ENCODE measurements at regions not wholly inside any gene's neighbourhood (a gene's known extent, or its start where the extent isn't known, plus 50 kb on each side); places are given as distances from the start of the nearest gene placed in this dataset.

DNA sequence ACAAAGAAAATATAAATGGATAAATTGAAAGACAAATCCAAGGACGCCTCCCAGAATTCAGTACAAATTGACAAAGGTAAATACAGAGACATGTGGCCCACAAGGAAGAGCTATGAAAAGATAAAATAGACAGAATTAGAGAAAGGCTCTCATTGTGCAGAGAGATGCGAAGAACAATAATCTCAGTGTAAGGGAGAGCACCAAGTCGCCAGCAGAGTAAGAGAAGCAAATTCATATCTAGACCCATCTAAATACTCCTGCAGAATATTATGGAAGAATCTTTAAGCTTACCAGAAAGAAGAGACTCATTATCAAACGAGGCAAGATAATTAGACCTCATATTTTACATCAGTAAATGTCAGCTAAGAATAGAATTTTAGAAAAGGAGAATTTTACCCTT lies 101.7 kb upstream of the ITGA1 start:
- DNase-seq, result no peak

DNA sequence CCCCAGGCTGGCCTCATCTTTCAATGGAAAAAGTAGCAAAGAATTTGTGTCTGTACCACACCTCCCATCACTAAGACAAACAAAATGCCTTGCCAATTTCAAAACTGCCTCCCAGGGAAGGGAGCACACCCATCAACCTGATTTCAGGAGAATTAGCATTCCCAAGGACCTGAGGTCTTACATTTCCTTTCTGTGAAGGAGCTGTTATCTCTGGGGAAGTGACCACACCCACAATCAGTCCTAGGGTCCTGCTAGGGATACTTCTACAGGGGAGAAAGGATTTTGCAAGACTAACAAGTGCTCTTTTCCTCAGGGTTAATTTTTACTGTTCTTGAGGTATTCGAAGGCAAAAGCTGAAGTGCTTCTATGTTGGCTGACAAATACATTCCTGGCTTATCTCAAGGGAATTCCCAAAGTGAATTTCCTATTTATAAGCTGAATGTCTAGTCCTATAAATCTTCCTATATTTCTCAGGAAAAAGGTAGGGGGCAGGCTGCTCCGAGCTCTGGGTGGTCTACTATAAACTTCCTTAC lies 97.4 kb upstream of the ITGA1 start:
- DNase-seq, result no peak

DNA sequence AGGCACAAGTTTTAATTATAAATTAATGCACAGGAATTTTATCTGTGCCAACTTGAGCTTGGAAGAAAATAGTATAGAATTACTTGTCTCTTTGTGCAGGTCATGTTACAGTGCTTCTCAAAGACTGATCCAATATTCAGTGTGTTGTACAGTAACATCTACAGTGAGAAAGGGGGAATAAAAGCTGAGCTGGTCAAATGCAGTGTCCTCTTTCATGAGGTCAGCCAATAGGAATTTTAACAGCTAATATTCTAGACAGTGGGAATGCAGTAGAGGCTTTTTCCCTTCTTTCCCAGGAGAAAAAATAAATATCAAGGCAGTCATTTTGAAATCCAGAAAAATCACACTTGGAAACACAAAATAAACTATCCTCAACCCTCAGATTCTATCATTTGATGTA lies 95.7 kb upstream of the ITGA1 start:
- no peak for DNase-seq

DNA sequence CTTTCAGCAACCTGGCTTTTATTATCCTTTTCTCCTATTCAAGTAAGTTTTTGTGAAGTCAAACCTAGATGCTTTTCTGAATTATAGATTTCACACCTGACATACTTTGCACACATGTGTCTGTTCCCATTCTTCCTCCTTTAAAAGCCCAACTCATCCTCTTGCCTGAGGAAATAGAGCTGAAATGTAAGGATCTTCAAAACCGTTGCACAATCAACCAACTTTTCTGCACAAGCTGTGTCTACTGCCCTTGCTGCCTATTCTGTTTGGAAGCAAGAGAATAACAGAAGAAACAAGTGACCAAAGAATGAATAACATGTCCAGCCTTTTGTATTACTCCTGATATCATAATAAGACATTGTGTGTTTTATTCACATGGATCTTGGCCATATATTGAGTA lies 95.1 kb upstream of the ITGA1 start:
- no peak for DNase-seq

DNA sequence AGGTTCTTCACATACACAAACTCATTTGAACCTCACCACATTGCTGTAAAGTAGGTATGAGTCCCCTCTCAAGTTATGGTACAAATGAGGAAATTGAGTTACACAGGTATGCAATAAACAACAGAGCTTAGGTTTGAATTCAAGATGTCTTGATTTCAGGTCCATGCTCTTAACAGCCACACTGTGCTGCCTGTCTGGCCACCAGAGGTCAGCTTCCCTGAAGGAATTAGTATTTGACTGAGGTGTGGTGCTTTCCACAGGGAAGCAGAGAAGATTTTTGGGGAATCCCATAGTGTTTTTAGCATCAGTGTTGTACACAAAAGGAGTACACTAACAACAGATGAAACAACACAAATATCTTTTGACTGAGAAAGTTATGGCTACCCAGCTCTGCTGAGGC lies 94.4 kb upstream of the ITGA1 start:
- DNase-seq, result no peak

DNA sequence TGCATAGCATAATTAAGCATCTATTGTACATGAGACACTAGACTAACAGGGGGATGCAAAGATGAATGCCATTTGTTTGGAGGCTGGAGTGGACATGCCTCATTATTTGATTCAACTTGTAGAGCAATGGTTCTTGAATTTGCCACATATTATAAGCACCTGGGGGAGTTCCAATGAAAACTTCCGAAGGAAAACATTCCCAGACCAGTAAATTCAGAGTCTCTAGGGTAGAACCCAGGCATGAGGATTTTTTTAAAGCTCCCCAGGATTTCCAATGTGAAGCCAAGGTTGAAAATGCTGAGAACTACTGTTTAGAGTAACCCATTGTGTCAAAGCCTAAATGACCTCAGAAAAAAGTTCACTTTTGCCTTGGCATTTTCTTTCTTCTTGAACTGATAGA lies 93.9 kb upstream of the ITGA1 start:
- DNase-seq, result no peak

DNA sequence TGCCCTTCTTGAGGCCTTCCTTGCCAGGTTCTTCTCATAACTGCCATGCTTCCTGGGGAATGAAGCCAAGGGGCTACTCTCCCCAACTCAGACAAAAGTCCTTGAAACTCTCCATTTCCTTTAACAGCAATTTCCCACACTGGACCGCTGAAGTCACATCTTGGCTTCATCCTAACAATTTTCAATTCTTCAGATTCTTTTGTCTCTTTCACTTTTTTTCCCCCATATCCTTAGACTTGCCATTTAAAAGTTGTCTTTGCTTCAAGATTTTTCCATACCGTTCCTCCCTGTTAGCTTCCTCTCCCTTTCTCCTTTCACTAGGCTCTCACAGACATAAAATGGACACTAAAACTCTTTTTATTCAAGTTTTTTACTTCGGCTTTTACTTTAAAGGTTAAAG lies 93.1 kb upstream of the ITGA1 start:
- no peak for DNase-seq

DNA sequence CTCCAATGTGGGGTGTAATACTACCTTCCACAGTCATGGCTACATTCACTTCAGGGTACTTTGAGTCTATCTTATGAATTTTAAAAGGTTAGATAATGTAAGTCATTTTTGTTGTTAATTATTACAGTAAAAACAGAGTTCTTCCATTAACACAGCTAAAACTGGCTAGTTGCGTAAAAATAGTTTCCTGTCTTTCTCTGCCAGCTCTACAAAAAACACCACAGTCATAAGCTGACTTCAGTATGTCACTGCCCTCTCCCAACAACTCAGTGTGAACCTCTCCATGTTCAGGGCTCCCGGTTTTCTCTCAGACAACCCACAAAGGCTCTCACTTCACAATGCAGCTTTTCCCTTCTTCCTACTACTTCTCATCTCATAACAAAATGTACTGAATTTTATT lies 84.8 kb upstream of the ITGA1 start:
- no peak for DNase-seq

DNA sequence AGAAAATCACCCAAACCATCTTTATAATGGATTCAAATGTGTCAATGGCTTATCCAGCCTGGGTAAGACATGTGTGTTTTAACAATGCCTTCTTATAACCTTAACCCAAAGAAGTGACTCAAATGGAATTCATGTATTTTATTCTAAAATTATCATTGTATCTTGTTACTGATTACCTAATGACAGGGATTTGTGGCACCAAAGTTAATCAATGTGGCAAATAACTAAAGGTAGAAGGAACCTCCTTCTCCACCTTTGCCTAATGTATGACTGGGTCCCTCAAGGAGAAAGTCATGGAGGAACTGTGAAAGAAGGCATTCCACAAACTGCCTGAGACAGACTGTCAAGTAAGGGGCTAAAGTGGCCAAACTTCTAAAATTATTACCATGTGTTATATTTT lies 84.4 kb upstream of the ITGA1 start:
- no peak for DNase-seq

DNA sequence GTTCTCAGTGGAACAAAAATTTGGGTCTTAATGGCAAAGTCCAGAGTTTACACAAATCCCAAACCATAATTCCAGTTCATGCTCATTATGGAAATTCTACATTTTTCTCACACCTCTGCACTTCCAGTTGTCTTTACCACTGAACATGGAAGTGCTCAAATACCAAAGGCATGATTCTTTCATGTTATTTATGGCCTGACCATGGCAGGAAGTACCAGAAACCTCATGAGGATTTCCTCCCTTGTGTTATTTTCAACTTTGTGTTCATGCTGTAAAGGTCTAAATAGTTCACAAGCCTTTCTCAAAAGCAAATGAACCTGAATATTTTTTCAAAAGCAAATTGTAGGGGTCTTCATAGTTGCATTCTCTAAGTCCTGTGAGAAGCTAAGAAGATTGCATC lies 82.0 kb upstream of the ITGA1 start:
- DNase-seq, result no peak

DNA sequence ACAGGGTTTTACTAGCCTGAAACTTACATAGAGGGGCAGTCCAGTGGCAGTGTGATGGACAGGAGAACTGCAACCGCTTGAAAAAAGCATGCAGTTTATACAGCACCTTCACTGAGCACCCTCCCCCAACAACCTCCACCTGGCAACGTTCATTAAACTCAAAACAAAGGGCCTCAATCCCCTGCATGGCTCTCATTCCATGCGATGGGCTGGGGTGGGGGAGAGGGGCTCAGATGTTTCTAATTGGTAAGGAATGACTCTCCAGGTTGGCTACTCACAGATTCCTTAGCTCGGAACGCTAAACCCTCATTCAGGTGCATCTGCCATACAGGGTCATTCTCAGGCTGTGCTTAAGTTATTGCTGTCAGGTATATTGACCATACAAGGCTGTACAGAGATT lies 80.9 kb upstream of the ITGA1 start:
- DNase-seq, result no peak

DNA sequence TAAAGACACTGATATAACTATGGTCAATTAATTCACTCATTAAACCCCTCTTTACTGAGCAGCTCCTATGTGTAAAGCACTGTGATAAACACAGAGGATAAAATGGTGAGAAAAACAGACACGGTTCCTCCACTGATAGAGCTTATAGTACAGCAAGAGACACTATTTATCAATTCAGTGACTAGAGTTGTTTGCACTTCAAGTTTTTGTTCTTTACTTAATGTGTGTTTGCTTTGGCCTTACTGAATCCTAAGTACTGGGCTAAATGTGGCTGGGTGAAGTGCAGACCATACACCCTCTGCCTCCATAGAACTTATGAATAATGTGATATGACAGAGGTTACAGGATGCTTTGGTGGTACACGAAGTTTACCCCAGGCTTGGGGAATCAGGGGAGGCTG lies 80.1 kb upstream of the ITGA1 start:
- no peak for DNase-seq

DNA sequence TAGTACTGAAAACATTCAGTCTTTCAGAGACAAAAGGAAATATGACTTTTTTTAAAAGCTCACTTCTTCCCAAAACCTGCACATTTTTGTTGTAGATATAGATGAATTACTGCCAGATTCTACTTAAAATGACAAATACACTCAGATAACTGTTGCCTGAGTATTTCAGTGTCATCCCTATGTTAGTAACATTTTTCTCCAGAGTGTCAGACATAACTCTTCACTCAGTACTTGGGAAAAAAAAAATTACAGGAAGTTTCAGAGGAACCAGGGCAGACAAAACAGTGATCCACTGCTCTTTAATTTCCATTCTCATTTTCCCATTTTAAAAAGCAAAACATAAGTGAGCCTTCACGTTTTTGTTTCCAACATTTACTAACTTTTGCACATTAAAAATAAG lies 79.3 kb upstream of the ITGA1 start:
- DNase-seq, result no peak

DNA sequence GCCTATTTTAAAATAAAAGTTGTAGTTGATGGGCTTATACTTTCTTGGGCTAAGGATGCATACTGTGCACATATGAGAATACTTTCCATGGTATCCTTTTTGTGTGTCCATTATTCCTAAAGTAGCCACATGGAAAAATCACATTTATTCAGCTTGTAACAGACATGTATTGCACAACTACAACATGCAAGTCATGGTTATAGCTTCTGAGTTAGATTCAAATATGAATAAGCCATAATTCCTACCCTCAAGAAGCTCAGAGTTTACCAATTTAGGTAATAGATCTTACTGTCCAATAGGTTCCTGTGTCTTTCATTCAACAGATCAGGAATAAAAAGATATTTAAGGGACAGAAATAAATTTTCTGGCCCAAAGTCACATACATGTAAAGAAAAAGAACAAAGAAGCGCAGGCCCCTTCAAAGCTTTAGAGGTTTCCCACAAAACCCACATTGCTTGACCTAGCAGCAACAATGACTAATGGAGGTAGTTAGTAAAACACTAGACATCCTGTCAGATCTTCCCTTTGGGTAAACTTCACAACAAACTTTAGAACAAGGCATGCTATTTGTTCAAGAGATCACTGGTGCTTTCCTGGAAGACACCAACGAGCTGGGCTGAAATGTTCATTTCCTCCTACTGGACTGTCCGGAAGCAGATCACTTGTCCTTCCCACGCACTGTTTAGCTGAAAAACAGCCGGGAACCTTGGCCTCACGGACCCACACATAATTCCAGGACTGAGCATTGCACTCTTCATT lies 78.4 kb upstream of the ITGA1 start:
- DNase-seq, result no peak

DNA sequence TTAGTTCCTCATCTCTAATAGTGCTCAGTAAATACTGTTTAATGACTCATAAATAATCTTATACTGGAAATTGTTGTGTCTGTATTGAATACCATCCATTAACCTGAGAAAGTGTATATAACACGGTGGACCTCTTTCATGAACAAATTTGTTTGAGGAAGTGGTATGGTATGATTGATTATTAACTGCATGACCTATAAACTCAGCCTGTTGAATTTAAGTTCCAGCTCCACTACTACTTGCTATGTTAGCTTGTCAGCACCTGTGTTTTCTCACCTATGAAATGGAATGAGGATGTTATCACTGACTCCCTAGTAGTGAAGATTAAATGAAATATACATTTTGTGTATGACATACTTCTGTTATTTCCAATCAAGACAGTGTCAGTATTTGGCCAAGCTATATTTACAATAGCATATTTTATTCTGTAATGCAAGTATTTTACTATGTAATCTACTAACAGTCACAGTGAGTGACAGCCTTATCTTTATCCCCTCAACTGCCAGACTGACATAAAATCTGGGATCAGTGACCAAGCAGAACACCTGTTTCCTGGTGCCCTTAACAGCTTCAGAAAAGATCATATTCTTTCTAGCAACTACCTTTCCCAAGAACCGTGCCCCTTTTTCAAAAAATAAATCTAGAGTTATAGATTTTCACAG lies 77.3 kb upstream of the ITGA1 start:
- no peak for DNase-seq

DNA sequence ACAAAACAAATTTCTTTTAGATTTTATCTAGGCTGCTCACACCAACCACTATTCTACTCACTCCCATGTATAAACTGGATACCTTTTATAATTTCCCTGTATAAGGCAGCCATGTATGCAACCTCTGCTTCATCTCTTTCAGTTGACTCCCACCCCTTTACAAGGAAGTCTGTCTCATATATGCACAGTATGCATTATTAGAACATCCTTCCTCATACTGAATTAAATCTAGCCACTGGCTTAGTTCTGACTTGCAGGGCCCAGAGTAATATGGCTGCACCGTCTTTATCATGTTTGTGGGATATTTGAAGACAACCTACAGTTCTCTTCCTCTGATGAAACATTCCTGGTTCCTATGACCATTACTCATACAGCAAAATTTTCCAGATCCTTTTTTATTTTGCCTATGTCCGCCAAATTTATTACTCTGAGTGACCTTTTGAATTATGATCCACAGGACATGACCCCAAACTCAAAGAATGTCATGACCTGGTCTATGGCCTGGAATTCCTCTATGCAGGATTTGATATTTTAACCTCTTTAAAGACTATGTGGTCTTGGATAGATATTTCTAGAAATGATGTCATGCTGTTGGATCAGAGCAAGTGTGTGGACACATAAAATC lies 76.6 kb upstream of the ITGA1 start:
- DNase-seq, result no peak

DNA sequence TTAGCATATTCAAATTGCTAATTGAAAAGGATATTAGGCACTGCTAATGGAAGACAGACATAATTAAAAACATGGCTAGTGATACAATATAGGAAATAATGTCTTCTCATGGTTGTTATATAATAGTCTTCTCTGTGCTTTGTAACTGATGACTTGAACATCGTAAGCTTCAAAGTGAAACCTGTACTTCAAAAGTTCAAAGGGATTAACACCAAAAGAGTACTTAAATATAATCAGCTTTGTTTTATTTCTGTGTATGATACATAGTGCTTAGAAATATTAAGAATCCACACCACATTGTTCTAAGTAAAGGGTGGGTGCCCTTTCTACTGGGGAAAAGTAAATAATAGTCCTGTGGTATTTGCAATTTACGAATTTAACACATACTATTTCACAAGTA lies 75.4 kb upstream of the ITGA1 start:
- no peak for DNase-seq

DNA sequence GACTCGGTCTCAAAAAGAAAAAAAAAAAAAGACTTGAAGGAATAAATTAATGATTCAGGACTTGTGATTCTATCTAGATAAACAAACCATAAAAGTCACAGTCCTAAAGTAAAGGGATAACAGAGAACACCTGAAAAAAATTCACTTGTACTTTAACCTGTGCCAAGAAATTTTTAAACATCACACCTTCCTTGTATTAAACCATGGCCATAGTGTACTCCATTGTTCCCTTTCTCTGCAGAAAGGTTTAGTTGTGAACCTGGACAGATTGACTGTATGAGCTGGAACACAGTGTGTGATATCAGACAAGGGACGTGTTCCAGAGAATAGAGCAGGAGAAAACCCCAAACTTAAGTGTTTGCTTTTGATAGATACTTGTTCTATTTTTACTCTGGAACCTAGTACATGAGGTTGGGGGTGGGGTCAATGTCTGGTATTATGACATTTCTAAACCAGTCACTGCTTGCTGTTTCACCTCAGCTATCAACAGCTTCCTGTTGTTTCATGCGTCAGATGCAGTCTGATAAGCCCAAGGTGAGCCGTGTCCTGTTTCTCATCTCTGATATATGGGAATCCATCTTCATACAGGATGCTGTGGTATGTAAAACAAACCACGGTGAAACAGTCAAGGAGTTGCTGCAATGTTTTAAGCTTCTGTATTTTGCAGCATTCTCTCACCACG lies 62.5 kb upstream of the ITGA1 start:
- DNase-seq, result no peak

DNA sequence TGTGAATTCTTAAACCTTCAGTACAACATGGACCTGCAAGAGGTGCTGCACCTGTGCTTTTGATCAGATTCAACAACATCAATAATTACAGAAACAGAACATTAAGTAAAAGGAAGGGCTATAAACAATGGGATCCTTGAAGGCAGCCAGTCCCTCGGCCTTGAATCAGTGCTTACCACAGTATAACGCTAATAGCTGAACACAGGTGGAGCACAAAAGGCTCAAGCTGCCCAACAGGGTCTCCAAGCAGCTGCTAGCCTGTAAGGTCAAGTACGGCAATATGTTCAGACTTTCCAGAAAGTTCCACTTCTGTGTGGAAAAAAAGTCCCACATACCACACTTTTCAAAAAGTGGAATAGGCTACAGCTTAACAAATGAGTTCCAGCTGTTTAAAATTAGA lies 61.9 kb upstream of the ITGA1 start:
- no peak for DNase-seq

DNA sequence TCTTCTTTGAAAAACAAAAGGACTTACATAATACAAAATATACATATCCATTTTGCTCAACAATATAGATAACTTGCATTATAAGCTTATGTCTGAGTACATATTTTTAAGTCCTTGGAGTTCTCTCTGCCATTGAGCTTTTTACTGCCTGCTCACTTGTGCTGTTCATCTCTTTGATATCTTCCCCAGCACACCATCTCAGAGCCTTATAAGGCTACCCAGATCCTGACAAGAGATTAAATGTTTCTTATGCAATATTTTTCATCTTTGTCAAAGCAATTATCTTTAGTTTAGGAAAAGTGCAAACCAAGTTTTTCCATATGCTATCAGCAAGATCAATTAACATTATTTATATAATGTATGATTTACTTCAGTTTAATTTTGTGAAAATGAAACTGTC lies 60.7 kb upstream of the ITGA1 start:
- no peak for DNase-seq

DNA sequence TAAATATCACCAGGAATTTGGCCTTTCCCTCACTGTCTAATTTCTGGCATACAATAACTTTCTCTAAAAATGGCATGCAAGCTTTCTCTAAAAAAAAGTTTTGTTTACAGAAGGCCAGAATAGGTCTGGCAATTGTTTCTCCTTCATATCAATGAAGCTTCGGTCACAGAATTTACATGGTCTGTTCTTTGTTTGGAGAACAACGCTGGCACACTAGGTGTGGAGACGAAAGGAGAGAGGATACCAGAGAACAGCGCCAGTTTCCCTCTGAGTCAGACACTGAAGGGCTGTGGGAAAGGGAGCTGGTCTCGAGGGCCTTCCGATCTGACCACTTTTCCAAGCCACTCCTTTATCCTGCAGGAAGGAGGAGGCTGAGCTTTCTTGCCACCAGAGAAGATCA lies 60.1 kb upstream of the ITGA1 start:
- DNase-seq, result no peak

DNA sequence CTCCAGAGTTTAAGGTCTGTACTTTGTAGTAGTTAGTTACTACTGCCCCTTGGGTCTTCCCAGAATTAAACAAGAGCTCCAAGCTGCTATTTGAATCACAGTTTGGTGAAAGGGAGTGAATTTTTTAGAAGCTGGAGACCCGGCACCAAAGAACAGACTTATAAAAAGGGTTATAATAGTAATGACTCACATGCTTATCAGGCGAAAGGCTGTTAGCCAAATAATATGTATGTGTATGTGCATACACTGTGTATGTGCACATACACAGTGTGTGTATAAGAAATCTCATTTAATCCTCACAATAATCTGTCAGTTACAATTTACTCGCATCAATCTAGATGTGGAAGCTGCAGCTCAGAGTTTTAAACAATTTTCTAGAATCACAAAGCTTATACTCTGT lies 59.5 kb upstream of the ITGA1 start:
- no peak for DNase-seq

DNA sequence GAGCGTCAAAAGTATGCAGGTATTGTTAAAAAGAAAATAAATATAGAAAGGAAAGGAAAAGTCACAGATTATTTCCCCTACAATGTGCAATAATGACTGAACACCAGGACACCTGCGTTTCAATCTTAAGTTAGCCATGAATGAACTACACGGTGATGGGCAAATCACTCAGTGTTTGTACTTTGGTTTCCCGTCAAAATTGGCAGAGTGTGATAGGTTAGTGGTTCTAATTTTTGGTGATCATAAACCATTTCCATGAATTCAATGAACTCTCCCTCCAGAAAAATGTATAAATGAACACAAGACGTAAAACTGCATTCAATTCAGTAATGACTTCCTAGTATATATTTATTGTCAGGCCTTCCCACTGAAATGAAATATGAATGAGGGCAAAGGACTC lies 59.0 kb upstream of the ITGA1 start:
- no peak for DNase-seq

All from hippocampal formation (tissue), 2 donors.